Left cardiac atrium (tissue), 4 donors: ENCODE measurements at regions not wholly inside any gene's neighbourhood (a gene's known extent, or its start where the extent isn't known, plus 50 kb on each side); places are given as distances from the start of the nearest gene placed in this dataset.

Experiments
- ATAC-seq, 2 donors: fragments of 200-7000 bp; cut with Tn5 transposase; one replicate each; pipeline ENCODE4 v1.9.1; 2020; ENCODE audit warnings: mild to moderate bottlenecking in 2 of 2, moderate library complexity in 2 of 2
- DNase-seq: peaks from one replicate; pipeline ENCODE4 v3.0.0-alpha.2; 2020
- intact Hi-C, 2 donors: fragments of 100-400 bp; cut with DNase I; formaldehyde crosslinking; loops; one replicate each; pipeline versions ENCODE4 v1.14.1 to v1.15.1; 2022 to 2023
- donor health status: DM: no; HTN: yes; CAD: no.
- donor health status: DM: no; HTN: yes; CAD: no; lungs with severe emphysema.
- donor health status: DM: yes; HTN: yes; CAD: no.
- donor health status: Dilated cardiomyopathy.

- intact Hi-C loops = loop anchor here in 1 of 2 donors (10.0 kb wide), 1 partner anchor 760 kb away; no protein-coding TSS in a partner anchor
- no peak for ATAC-seq
- no peak for DNase-seq
Observed at GRCh38 chr14:76654573-76655108, 106.6 kb upstream of the VASH1 start.

DNA sequence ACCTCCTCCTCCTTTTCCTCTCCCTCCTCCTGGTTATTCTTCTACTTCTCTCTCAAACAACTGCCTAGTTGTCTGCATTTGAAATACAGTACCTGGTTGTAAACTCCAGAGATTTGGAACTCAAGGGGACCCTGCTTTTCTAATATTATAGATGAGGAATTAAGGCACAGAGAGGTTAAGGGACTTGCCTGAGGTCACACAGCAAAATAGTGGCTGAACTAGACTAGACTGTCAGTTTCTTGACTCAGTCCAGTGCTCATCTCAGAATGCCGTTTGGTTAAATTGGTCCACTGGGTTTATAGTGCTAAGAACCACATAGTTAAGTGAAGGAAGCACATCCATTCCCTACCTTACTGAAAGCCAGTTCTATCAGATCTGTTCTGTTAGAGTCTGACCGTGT lies 105.9 kb upstream of the VASH1 start:
- ATAC-seq (no peak), DNase-seq (no peak)
- intact Hi-C loops = loop anchor here in 1 of 2 donors (10.0 kb wide), 1 partner anchor 761 kb away; no protein-coding TSS in a partner anchor

DNA sequence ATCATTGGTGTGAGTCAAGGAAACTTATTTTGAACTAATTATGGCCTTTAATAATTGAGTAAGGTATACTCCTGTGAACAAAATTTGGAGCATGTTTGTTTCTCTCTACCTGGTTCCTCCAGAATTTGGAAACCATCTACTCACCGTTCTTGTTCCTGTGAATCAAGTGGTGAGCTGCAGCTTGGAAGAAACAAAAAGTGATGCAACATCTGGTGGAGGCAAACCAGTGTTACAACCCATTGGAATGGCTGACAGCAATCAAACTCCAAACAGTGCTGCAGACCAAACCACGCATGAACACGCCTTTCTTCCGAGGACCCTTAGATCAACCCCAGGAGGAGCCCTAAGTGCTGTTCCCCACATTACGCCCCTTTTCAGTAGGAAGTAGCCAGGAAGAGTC lies 104.7 kb upstream of the VASH1 start:
- DNase-seq = no peak
- no peak for ATAC-seq
- intact Hi-C loops = loop anchor here in 1 of 2 donors (10.0 kb wide), 1 partner anchor 762 kb away; no protein-coding TSS in a partner anchor

- intact Hi-C loops = loop anchor here in 1 of 2 donors (10.0 kb wide), 1 partner anchor 763 kb away; no protein-coding TSS in a partner anchor
- DNase-seq (no peak), ATAC-seq (no peak)
Observed at GRCh38 chr14:76657404-76657803, 103.9 kb upstream of the VASH1 start.

DNA sequence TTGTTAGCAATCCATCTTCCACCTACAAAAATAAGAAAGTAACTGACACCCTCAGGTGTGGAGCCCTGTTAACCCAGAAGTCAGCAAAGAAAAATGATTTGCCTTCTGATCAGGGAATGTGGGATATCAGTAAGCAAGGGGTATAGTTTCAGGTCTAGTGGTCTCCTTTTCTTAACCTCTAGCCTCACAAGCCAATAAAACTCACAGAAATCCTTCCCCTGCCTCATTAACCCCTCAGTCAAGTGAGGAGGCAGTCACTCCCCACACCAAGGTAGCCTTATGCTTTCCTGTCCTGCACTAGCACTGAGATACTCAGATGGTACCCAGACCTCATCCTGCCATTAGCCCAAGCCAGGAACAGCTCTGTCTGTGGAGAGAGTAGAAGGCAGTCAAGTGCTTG lies 103.4 kb upstream of the VASH1 start:
- DNase-seq = no peak
- ATAC-seq = no peak
- intact Hi-C loops = loop anchor here in 1 of 2 donors (10.0 kb wide), 1 partner anchor 763 kb away; no protein-coding TSS in a partner anchor

DNA sequence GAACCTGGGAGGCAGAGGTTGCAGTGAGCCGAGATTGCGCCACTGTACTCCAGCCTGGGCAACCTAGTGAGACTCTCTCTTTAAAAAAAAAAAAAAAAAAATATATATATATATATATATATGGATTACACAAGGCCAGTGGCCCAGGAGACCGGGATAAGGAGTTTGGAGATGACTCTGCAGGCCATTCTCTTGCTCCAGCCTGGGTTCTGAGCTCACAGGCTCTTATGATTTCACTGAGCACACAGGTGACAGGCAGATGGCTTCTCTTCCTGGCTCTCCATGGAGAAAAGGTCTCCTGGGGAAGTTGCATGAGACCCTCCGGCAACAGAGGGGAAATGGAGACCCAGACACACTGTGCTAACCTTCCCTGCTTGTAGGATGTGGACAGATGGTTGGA lies 98.7 kb upstream of the VASH1 start:
- ATAC-seq (no peak), DNase-seq (no peak)
- intact Hi-C loops = no loop called here

DNA sequence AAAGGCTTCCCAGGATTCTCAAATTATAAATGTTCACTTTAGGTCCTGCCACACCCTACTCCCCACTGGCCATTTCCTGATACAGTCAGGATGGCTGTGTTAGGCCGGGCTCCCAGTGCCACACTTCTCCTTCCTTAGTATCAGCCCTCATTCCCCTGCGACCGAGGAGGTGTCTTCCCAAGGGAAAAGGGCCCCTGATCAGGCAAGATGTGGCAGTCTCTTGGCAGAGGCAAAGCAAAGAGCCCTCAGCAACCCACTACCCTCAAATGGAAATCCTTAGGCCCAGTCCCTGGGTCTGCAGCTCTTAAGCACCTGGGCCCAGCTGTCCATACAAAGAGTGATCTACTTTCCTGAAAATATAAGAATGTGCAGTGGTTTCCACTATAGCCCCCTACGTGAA lies 96.5 kb upstream of the VASH1 start:
- intact Hi-C loops = no loop called here
- ATAC-seq (no peak), DNase-seq (no peak)

DNA sequence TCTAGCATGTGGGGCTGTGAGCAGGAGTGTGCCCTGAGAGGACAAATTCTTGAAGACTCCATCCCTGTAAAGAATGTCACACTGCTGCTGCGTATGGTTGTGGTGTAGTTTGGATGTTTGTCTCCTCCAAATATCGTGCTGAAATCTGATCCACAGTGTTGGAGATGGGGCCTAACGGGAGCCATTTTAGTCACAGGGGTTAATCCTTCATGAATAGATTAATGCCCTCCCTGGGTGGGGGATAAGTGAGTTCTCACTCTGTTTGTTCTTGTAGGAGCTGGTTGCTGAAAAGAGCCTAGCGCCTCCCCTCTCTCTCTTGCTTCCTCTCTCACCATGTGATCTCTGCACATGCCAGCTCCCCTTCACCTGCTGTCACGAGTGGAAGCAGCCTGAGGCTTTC lies 94.5 kb upstream of the VASH1 start:
- intact Hi-C loops = no loop called here
- DNase-seq (no peak), ATAC-seq (no peak)

DNA sequence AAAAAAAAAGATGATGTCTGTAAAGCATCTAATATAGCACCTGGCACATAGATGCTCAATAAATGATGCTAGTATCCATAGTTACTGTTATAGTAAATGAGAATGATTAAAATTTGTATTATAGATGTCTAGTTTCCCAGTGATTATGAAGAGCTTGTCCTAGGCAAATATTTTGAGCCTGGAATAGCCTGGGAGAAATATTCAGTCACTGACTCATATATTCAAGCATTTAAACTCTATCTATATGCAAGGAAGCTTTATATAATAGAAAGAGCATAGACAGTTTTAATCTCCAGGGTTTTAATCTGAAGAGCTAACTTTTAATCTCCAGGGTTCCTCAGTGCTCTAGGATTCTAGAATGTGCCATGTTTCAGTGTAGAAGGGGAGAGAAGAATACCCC lies 91.5 kb upstream of the VASH1 start:
- intact Hi-C loops = no loop called here
- ATAC-seq (no peak), DNase-seq (no peak)

DNA sequence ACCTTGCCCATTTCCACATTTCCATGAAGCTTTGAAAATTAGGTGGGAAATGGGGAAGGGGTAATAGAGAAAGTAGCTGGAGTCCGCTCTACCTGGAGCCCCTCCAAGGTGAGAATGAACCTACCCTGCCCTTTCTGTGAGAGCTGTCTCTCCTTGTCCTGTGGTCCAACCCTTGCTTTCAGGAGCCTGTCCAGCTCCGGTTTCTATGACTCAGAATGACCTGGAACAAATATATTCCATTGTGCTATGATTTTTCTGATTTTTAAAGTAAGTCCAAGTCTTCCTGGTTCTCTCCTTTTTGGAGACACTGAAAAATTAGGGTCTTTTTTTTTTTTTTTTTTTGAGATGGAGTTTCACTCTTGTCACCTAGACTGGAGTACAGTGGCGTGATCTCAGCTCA lies 89.1 kb upstream of the VASH1 start:
- intact Hi-C loops = no loop called here
- no peak for ATAC-seq
- DNase-seq = no peak

- no peak for ATAC-seq
- intact Hi-C loops = no loop called here
- DNase-seq = no peak
Observed at GRCh38 chr14:76673261-76673660, 88.0 kb upstream of the VASH1 start.

DNA sequence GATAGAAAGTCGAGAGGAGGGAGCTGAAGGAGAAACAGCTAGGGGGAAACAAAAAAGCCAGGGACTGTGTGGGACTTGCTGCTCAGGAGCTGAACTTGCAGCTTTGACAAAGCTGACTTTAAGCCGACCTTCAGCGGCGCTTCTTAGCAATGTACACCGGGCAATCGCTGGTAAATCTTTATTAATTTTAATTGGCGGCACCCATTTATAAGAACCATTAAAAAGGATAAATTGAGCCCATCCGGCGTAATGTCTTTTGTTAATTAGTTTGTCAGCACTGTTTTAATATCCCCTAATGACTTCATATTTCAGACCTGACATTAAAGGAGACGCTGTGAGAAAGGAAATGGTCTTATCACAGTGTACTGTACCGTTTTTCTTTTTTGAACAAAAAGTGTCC lies 86.2 kb upstream of the VASH1 start:
- DNase-seq (no peak), ATAC-seq (no peak)
- intact Hi-C loops = no loop called here

GRCh38 chr14:76676539-76676938 lies 84.7 kb upstream of the VASH1 start:
- ATAC-seq (no peak), DNase-seq (no peak)
- intact Hi-C loops = no loop called here

- ATAC-seq = no peak
- intact Hi-C loops = no loop called here
- DNase-seq = no peak
Observed at GRCh38 chr14:76677534-76678145, 83.6 kb upstream of the VASH1 start.

DNA sequence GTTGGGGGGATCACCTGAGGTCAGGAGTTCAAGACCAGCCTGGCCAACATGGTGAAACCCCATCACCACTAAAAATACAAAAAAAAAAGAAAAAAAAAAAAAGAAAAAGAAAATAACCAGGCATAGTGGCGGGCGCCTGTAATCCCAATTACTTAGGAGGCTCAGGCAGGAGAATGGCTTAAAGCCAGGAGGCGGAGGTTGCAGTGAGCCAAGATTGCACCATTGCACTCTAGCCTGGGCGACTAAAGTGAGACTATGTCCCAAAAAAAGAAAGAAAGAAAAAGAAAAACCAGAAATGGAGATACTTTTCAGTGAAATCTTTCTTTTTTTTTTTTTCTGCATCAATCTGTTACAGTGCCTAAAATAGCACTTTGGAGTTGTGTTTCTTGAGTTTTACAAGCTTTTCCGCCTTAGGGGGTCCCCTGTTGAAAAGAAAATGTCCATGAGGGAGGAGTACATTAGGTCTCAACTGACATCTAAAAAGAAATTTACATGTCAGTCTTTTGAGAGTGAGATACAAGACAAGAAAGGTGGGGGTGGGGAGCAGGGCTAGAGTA lies 82.9 kb upstream of the VASH1 start:
- DNase-seq = no peak
- intact Hi-C loops = no loop called here
- ATAC-seq = no peak

GRCh38 chr14:76682367-76682766 lies 78.9 kb upstream of the VASH1 start:
- ATAC-seq (no peak), DNase-seq (no peak)
- intact Hi-C loops = no loop called here

DNA sequence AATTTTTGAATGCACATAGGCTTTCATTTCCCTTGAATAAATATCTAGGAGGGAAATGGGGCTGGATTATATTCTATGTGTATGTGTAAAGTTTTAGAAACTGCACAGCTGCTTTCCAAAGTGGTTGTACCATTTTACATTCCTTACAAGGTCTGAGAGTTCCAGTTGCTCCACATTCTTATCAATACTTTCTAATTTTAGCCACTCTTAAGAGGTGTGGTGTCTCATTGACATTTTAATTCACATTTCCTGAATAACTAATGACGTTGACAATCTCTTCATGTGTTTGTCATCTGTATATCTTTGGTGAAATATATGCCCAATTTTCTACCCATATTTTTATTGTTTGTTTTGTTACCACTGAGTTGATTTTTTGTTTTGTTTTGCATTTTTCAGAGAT lies 74.6 kb upstream of the VASH1 start:
- intact Hi-C loops = no loop called here
- DNase-seq = no peak
- no peak for ATAC-seq

- no peak for ATAC-seq
Observed at GRCh38 chr14:76687611-76688382, 73.5 kb upstream of the VASH1 start.

GRCh38 chr14:76688383-76688671 lies 72.9 kb upstream of the VASH1 start:
- ATAC-seq (no peak), DNase-seq (no peak)
- intact Hi-C loops = no loop called here

More at GRCh38 chr14:76687611-76688382, 73.5 kb upstream of the VASH1 start:
- DNase-seq = no peak
- intact Hi-C loops = no loop called here

DNA sequence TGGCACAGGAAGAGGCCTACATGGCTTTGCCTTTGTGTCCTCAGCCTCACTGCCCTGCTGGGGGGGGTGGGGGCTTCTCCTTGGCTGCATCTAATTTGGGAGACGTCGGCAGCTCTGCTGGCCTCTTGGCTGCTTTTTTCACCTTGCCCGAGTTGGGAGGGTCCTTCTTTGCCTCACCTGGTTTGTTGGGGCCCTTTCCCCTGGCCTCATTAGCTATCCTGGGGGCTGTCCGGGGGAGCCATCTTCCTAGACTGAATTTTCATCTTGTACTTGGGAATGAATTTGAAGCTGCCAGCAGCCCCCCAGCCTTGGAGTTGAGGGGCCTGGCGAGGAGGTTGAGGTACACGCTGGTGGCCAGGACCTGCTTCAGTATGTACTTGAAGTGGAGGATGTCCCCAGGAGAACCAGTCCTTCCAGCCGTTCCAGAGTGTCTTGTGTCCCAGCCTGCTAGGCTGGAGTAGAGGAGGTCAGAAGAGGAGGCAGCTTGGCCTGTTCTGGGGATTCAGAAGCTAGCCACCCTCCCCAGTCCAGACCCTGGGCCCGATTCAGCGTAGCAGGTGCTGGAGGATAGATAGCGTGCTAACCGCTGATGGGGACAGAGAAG lies 70.7 kb upstream of the VASH1 start:
- DNase-seq = no peak
- ATAC-seq = no peak
- intact Hi-C loops = no loop called here
